ENCODE measurements at regions not wholly inside any gene's neighbourhood (a gene's known extent, or its start where the extent isn't known, plus 50 kb on each side); places are given as distances from the start of the nearest gene placed in this dataset.

GRCh38 chr12:25415004-25415403, 138.1 kb downstream of the LMNTD1 start:
- no peaks in the 10 kb centered on the region for H3K36me3 ChIP-seq (ENCODE audit: control insufficient read depth in 2 of 2, extremely low read depth in 1 of 2, insufficient read depth in 2 of 2, low read length in 2 of 2)
- no peak overlapping the region for H3K4me2 ChIP-seq (ENCODE audit: insufficient read depth, low read length)
- H3K9me1 ChIP-seq (replicated peaks; ENCODE audit: control insufficient read depth, extremely low read depth, insufficient read depth, low read length) = no peaks in the 10 kb centered on the region
- no peak overlapping the region for H2AFZ ChIP-seq (ENCODE audit: low read depth, low read length)
- TF ChIP-seq JUN (IDR thresholded peaks at IDR 0.05; ENCODE audit: borderline replicate concordance, insufficient read depth, insufficient read length, low read depth) (no peak), POLR2AphosphoS5 (IDR thresholded peaks at IDR 0.05; ENCODE audit: insufficient read depth, low read depth, low read length) (no peak), MAX (IDR thresholded peaks at IDR 0.05; ENCODE audit: insufficient read depth, insufficient read length) (no peak), GATA2 (IDR thresholded peaks at IDR 0.05; ENCODE audit: insufficient read depth, insufficient read length, low read depth, low read length) (no peak), POLR2A (IDR thresholded peaks at IDR 0.05; ENCODE audit: low read depth, low read length) (no peak)
- FAIRE-seq (no peak), DNase-seq (ENCODE audit: low read depth, low spot score) (no peak)
- no peak overlapping the region for H3K4me3 ChIP-seq (replicated peaks in 1 of 3; ENCODE audit: insufficient read depth in 1 of 3, low read depth in 1 of 3, low read length in 3 of 3)
- no peaks in the 10 kb centered on the region for H3K79me2 ChIP-seq (ENCODE audit: control insufficient read depth, insufficient read depth, low read length)
- no peaks in the 10 kb centered on the region for H4K20me1 ChIP-seq (replicated peaks; ENCODE audit: control insufficient read depth, extremely low read depth, insufficient read depth, low read length)
- ChIA-PET POLR2A (no interaction called here), CTCF (no interaction called here)
- H3K9me3 ChIP-seq (replicated peaks; ENCODE audit: control insufficient read depth, insufficient read depth, low read length) = no peaks in the 10 kb centered on the region
- dilution Hi-C loops (cut with MboI; ENCODE audit: extremely low pct_ligation_motif_present, low sequenced_read_pairs) (no loop called here), intact Hi-C loops (cut with micrococcal nuclease) (no loop called here)
- BruUV-seq (replicated peaks) = no TSS peak
- no peak overlapping the region for H3K27ac ChIP-seq (ENCODE audit: insufficient read depth, low read depth, low read length)
- no peak overlapping the region for H3K9ac ChIP-seq (replicated peaks; ENCODE audit: extremely low read depth, insufficient read depth, low read length)
- H3K4me1 ChIP-seq (ENCODE audit: control insufficient read depth, extremely low read depth, insufficient read depth, low read length) = no peaks in the 10 kb centered on the region
- peaks cover 0 to 5% of the 10 kb centered on the region in 2 experiments for H3K27me3 ChIP-seq (ENCODE audit: control insufficient read depth in 2 of 2, insufficient read depth in 2 of 2, low read length in 2 of 2)

- no TSS peak for BruUV-seq (replicated peaks)
- intact Hi-C loops (cut with micrococcal nuclease) = no loop called here
Observed at GRCh38 chr12:25412735-25413134, 140.3 kb downstream of the LMNTD1 start.

More at GRCh38 chr12:25412735-25413134, 140.3 kb downstream of the LMNTD1 start:
- FAIRE-seq (no peak), DNase-seq (ENCODE audit: low read depth, low spot score) (no peak)
- H3K79me2 ChIP-seq (ENCODE audit: control insufficient read depth, insufficient read depth, low read length) = no peaks in the 10 kb centered on the region
- no peaks in the 10 kb centered on the region for H4K20me1 ChIP-seq (replicated peaks; ENCODE audit: control insufficient read depth, extremely low read depth, insufficient read depth, low read length)
- no peak overlapping the region for H3K4me3 ChIP-seq (replicated peaks in 1 of 3; ENCODE audit: insufficient read depth in 1 of 3, low read depth in 1 of 3, low read length in 3 of 3)
- ChIA-PET POLR2A (no interaction called here), CTCF (no interaction called here)
- no peak overlapping the region for H3K27ac ChIP-seq (ENCODE audit: insufficient read depth, low read depth, low read length)
- dilution Hi-C loops (cut with MboI; ENCODE audit: extremely low pct_ligation_motif_present, low sequenced_read_pairs) = no loop called here
- no peaks in the 10 kb centered on the region for H3K9me3 ChIP-seq (replicated peaks; ENCODE audit: control insufficient read depth, insufficient read depth, low read length)
- no peak overlapping the region for H3K9ac ChIP-seq (replicated peaks; ENCODE audit: extremely low read depth, insufficient read depth, low read length)
- no peaks in the 10 kb centered on the region for H3K9me1 ChIP-seq (replicated peaks; ENCODE audit: control insufficient read depth, extremely low read depth, insufficient read depth, low read length)
- no peaks in the 10 kb centered on the region for H3K36me3 ChIP-seq (ENCODE audit: control insufficient read depth in 2 of 2, extremely low read depth in 1 of 2, insufficient read depth in 2 of 2, low read length in 2 of 2)
- no peak overlapping the region for H2AFZ ChIP-seq (ENCODE audit: low read depth, low read length)
- H3K4me2 ChIP-seq (ENCODE audit: insufficient read depth, low read length) = no peak overlapping the region
- peaks cover 0 to 5% of the 10 kb centered on the region in 2 experiments for H3K27me3 ChIP-seq (ENCODE audit: control insufficient read depth in 2 of 2, insufficient read depth in 2 of 2, low read length in 2 of 2)
- no peaks in the 10 kb centered on the region for H3K4me1 ChIP-seq (ENCODE audit: control insufficient read depth, extremely low read depth, insufficient read depth, low read length)
- TF ChIP-seq JUN (IDR thresholded peaks at IDR 0.05; ENCODE audit: borderline replicate concordance, insufficient read depth, insufficient read length, low read depth) (no peak), POLR2A (IDR thresholded peaks at IDR 0.05; ENCODE audit: low read depth, low read length) (no peak), FOS (IDR thresholded peaks at IDR 0.05; ENCODE audit: borderline replicate concordance, insufficient read depth, low read length) (no peak), POLR2AphosphoS5 (IDR thresholded peaks at IDR 0.05; ENCODE audit: insufficient read depth, low read depth, low read length) (no peak)

Measured in endothelial cell of umbilical vein (primary cell).